Lung (tissue), 11 donors: ENCODE measurements at regions not wholly inside any gene's neighbourhood (a gene's known extent, or its start where the extent isn't known, plus 50 kb on each side); places are given as distances from the start of the nearest gene placed in this dataset.

Source experiments
- ATAC-seq: fragments of 200-7000 bp; cut with Tn5 transposase; one replicate; pipeline ENCODE4 v1.9.1; 2020; ENCODE audit warnings: moderate number of reproducible peaks; ENCODE audit not compliant: insufficient read depth, low FRiP score
- DNase-seq, 3 donors: peaks; one replicate each; pipeline ENCODE4 v3.0.0-alpha.2; 2013 to 2017
- H3K27ac ChIP-seq, 2 donors: one replicate each; pipeline ENCODE4 v1.5.1; 2013; ENCODE audit warnings: mild to moderate bottlenecking in 2 of 2, moderate library complexity in 2 of 2, control low read depth in 1 of 2, inconsistent platforms in 1 of 2, low read depth in 1 of 2, low read length in 1 of 2
- H3K27me3 ChIP-seq, 3 donors: one replicate each; pipeline ENCODE4 v1.5.1; 2013; ENCODE audit warnings: low read length in 2 of 3; ENCODE audit not compliant: control insufficient read depth in 3 of 3, insufficient read depth in 3 of 3
- H3K36me3 ChIP-seq, 4 donors: one replicate each; pipeline ENCODE4 v1.5.1; 2013; ENCODE audit warnings: low read length in 4 of 4, mild to moderate bottlenecking in 1 of 4, moderate library complexity in 1 of 4; ENCODE audit not compliant: control insufficient read depth in 4 of 4, insufficient read depth in 4 of 4
- H3K4me1 ChIP-seq, 5 donors: one replicate each; pipeline ENCODE4 v1.5.1; 2013; ENCODE audit warnings: low read length in 5 of 5, mild to moderate bottlenecking in 2 of 5, moderate library complexity in 1 of 5; ENCODE audit not compliant: control insufficient read depth in 5 of 5, insufficient read depth in 5 of 5
- H3K4me3 ChIP-seq: one replicate; pipeline ENCODE4 v1.5.1; 2013; ENCODE audit warnings: mild to moderate bottlenecking, control low read depth, moderate library complexity
- H3K9ac ChIP-seq, 2 donors: one replicate each; pipeline ENCODE4 v1.5.1; 2013; ENCODE audit warnings: low read length in 2 of 2, control low read depth in 1 of 2; ENCODE audit not compliant: insufficient read depth in 1 of 2
- H3K9me3 ChIP-seq, 4 donors: one replicate each; pipeline ENCODE4 v1.5.1; 2013; ENCODE audit warnings: low read length in 3 of 4, mild to moderate bottlenecking in 1 of 4, moderate library complexity in 1 of 4; ENCODE audit not compliant: control insufficient read depth in 4 of 4, insufficient read depth in 3 of 4
- WGBS, 2 donors: extraction: QIAGEN DNeasy Blood & Tissue Kit; methylation state at CpG; one replicate each; pipeline ENCODE4 v1.1.7; 2013; 5-methylcytosine and 5-hydroxymethylcytosine counted together
- TF ChIP-seq, protein P1 (sequence below): IDR thresholded peaks from 2 replicates; pipeline ENCODE4 v1.5.1; 2012; ENCODE audit warnings: mild to moderate bottlenecking; ENCODE audit errors: control extremely low read depth, extremely low read depth
- donor health status: control.
- donor health status: control.
- donor health status: Bipolar disorder and iron deficiency.
- donor health status: healthy.
- donor health status: DM: yes; HTN: yes; CAD: no.

DNA sequence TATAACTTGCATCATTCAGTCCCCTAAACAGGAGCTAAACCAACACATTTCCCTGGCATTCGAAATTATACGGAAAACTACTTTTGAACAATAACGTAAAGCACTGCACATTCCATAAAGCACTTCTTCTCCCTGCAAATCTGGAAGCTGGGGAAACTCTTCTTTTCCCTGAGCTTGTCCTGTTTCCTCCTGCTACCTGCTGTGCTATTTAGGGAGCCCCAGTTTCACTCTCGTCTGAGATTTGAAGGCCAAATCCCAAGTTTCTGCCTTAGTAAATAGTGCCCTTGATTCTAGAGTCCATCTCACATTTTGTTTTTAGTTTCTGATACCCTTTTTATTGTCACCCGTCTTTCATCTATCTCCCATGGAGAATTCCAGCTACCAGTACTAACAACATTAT, 67.7 kb upstream of the OSR1 start:
- ATAC-seq (no peak), DNase-seq (no peak)
- H3K27ac ChIP-seq, result no peak overlapping the region
- no peaks in the 10 kb centered on the region for H3K4me1 ChIP-seq
- 74 to 84% methylated on average over 5 of the region's 5 CpGs for WGBS, 2 donors
- TF ChIP-seq, protein P1, sequence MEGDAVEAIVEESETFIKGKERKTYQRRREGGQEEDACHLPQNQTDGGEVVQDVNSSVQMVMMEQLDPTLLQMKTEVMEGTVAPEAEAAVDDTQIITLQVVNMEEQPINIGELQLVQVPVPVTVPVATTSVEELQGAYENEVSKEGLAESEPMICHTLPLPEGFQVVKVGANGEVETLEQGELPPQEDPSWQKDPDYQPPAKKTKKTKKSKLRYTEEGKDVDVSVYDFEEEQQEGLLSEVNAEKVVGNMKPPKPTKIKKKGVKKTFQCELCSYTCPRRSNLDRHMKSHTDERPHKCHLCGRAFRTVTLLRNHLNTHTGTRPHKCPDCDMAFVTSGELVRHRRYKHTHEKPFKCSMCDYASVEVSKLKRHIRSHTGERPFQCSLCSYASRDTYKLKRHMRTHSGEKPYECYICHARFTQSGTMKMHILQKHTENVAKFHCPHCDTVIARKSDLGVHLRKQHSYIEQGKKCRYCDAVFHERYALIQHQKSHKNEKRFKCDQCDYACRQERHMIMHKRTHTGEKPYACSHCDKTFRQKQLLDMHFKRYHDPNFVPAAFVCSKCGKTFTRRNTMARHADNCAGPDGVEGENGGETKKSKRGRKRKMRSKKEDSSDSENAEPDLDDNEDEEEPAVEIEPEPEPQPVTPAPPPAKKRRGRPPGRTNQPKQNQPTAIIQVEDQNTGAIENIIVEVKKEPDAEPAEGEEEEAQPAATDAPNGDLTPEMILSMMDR, result no peak
- no peaks in the 10 kb centered on the region for H3K27me3 ChIP-seq
- H3K9me3 ChIP-seq, result no peaks in the 10 kb centered on the region
- no peak overlapping the region for H3K4me3 ChIP-seq
- H3K9ac ChIP-seq, result no peak overlapping the region
- no peaks in the 10 kb centered on the region for H3K36me3 ChIP-seq

DNA sequence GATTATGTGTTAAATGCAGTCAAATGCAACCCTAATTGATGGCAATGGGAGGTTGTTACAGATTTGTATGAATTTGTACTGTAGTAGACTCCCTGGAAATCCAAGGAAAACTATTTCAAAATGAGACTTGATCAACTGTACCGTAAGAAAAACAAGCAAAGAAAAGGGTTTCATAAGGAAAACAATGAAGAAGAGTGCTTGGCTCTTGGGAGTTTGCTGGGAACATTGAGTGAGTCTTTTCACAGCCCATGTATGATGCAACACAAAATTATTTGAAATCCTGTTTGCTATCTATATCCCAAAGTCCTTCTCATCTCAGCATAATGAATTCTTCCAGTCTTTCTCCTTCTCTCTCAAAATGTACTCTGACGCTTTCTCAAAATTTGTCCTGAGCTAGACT, 67.0 kb upstream of the OSR1 start:
- Histone ChIP-seq H3K27me3 (no peaks in the 10 kb centered on the region), H3K4me1 (no peaks in the 10 kb centered on the region), H3K4me3 (no peak overlapping the region), H3K9me3 (no peaks in the 10 kb centered on the region), H3K9ac (no peak overlapping the region), H3K36me3 (no peaks in the 10 kb centered on the region), H3K27ac (no peak overlapping the region)
- TF ChIP-seq, protein P1, result no peak
- DNase-seq (peak in 2 of 3 donors; percentile 14 to 51), ATAC-seq (no peak)
- 85 to 89% methylated on average over 2 of the region's 2 CpGs for WGBS, 2 donors

- no peaks in the 10 kb centered on the region for H3K27me3 ChIP-seq
- TF ChIP-seq, protein P1, result no peak
- WGBS, 2 donors, result 76 to 83% methylated on average over 3 of the region's 3 CpGs
Observed at GRCh38 chr2:19419211-19419880, 60.9 kb upstream of the OSR1 start.

More at GRCh38 chr2:19419211-19419880, 60.9 kb upstream of the OSR1 start:
- Histone ChIP-seq H3K9me3 (no peaks in the 10 kb centered on the region), H3K36me3 (no peaks in the 10 kb centered on the region), H3K27ac (no peak overlapping the region), H3K9ac (no peak overlapping the region), H3K4me3 (no peak overlapping the region), H3K4me1 (no peaks in the 10 kb centered on the region)
- DNase-seq, result no peak
- no peak for ATAC-seq
